GM19239 (cell line): ENCODE measurements at regions not wholly inside any gene's neighbourhood (a gene's known extent, or its start where the extent isn't known, plus 50 kb on each side); places are given as distances from the start of the nearest gene placed in this dataset.

ENCODE experiments used
- DNase-seq: peaks from one replicate; pipeline ENCODE4 v3.0.0; 2011; ENCODE audit warnings: low spot score; ENCODE audit not compliant: insufficient read length
- FAIRE-seq: peaks from 2 replicates; lab custom pipeline; 2011; peaks lifted over from hg19 to GRCh38; lab: Jason Lieb, UNC

DNA sequence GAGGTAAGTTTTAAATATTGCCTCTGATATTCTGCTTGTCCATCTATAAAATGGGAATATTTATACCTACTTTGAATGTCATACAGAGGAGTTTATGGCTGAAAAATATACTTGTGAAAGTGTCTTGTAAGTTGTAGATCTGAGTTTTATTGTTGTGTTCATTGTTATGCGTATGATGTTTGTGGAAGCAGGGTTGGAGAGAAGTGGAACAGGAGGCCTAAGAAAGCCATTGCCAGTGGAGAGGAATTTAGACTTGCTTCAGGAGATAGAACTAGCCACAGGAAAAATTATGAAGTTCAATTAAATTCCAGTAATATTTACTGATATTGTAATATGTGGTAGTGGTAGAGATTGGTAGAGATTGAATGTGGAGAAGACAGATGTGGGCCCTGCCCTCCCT, 491.9 kb upstream of the FANCL start:
- DNase-seq (no peak), FAIRE-seq (no peak)

DNA sequence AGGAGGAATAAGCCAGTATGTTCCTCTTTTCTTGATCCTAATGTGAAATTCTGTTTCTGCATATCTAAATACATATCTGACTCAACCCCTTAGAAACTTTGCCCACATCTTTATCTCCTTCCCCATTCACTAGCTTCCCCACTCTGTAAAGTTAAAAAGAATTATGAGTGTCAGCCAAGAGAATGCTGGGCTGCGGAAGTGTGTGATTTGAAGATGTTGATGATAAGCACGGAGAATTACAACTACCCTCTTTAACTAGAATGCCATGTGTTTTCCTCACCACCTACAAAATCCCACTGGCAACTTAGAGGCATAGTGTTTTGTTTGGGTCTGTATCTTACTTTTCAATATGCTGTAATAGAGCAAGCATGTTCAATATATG, 490.4 kb upstream of the FANCL start:
- FAIRE-seq (no peak), DNase-seq (no peak)

DNA sequence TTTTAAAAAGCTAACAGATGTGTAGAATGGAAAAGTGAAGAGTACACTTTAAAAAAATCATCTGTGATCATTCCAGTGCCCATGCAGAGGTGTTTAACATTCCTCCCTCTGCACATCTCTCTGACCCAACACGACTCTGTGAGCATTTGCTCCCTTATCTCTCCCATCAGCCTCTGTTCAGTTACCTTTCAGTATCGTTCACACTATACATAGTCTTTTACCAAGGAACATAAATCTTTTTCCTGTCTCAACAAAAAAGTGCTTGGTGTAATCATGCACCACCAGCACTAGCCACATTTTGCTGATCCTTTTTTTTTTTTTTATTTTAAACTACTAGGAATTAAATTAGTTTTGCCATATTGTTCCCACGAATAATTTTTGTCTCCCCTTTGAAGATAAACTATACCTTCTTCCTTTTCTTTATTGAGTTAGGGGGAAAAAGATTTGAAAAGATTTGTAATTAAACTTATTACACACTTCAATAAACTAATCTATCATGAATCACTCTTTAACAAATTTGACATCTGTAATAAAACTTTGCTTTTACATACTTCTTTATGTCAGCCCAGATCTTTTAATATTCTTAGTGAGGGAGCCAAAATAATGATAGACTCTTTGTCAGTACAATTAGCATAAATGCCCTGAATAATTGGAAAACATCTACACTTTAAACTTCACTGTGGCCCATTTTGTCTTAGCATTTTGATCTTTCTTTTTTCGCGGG, 489.8 kb upstream of the FANCL start:
- FAIRE-seq (no peak), DNase-seq (no peak)

DNA sequence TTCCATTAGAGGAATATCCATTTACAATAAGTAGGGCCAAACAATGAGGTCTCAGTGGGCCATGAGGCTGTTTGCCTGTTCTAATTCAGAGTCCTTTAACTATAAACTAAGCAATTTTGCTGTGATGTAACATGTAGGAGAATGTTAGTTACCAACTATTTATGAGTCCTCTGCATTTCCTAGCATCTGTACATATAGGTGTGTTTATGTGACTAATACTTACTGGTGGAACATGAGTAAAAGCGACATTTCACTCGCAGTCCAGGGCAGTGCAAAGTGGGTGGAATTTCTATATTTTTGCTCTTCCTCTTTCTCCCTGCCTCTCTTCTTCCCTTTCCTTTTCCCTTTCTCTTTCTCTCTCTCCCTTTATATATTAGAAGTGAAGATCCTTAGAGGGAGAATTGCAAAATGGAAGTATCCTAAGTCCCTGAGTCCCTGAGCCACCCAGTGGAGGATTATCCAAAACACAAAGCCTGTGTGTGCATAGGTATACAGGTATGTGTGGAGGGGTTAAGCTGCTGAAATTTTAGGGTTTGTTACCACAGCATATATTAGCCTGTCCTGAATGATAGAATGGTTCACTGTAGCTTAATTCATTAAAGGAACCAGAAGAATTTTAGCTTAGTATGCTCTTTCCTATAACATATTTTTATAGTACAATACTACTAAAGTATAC, 487.0 kb upstream of the FANCL start:
- no peak for DNase-seq
- FAIRE-seq, result no peak

DNA sequence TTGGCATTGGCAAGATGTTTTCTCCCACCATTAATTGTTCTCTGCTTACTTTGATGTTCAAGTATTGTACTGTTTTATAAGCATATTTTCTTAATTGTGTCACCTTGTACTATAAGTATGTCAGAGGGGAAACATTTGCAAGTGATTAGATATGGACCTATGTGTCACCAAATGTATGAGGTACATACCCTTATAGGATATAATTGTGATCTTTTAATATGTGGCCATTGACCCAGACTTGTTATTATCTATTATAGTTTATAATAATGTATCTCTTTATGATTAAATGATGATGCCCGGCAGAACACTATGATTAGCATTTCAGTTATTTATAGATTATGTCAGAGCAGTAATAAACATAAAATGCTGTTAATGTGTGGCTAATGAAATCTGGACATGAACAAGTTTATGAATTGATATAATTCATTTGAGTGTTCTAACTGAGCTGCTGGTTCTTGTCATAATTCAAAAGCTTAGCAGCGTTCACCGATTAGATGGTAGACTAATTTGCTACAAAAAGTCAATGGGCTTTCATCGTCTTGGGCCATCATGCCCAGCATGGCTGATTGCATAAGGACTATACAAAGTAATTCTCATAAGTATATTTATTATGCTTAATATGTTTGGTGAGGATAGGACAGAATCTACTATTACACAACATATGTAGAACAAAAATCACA, 480.9 kb upstream of the FANCL start:
- no peak for DNase-seq
- FAIRE-seq, result no peak

DNA sequence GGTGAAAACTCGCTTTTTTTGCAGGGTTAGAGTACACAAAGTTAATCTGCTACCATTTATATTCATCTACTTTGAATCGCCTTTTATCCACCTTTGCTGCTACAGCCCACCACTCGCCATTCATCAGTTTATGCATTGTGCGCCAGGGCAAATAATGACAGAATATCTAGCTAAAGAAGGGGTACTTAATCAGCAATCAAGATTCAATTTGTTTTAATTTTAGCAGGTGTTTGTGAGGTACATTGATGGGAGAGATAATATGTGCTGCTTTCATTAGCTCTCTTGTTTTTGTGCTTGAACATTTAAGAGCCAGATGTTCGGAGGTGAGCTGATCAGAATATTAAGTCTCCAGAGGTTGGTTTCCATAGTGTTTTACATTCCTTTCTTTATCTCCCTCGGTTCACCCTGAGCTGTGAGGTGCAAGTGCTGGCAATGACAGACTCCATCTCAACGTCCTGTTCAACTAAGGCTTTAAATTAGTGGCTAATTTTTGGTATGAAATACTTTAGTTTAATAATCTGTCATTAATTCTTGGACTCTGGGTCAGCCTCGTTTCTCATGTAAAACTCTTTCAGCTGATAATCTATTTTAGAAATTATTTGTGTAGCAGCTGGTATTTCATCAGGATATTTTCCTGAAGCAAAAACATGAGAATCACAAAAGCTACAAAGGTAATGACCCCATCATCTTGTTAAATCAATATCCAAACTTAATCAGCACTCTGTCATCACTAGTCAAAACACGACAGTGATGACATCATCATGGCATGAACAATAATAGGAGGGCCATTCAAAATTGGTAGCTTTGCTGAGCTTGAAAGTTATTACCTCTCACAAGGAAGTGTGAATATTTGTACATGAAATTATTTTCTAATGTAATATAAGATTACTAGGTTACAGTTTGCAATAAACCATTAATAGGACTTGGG, 479.9 kb upstream of the FANCL start:
- FAIRE-seq, result no peak

DNA sequence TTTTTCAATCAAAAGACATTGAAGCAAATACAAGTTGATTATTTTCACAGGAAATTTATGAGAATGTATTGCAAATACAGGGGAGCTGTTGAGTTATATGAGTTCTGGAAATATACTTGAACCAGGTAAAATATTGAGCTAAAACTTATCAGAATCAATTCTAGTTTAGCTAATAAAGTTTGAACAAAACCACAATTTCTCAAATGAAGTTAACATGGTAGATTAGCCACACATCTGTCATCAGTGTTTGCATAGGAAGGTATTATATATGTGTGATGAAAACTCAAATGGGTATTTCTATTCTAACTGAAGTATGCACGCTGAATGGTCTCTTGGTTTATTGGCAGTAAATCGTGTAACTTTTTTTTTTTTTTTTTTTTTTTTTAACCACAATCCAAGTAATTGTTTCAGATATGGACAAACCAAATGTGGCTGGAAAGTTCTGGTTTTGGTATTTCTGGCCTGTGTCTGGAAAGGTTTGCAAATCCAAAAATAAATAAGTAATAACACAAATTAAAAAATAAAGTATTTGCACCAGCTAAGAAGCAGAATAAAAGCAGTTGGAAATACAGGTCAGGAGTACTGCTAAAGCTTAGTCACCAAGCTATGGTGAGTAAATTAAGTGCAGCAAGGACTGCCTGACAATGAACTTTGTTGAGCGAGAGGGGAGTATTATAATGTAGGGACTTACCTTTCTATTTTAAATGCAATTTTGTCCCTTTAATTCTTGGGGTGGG, 479.1 kb upstream of the FANCL start:
- FAIRE-seq, result no peak

More for the DNA sequence above, 479.9 kb upstream of the FANCL start:
- DNase-seq, result no peak

DNA sequence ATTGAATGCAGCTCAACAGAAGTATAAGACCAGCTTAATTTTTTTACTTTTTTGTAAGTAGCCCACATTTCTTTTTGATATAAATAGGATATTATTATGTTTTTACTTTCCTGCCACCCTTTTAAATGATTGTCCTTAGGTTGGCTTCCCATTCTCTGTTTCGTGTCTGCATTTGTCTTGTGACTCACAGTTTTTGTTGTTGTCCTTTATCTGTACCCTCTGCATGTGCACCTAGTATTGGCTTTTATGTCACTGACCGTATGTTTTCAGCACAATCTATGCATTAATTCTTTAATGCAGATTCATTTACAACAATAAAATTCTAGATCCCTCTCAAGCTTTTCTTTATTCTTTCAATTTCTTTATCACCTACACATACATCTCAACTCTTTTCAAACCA, 474.2 kb upstream of the FANCL start:
- no peak for DNase-seq

More for the DNA sequence above, 479.1 kb upstream of the FANCL start:
- DNase-seq, result no peak

DNA sequence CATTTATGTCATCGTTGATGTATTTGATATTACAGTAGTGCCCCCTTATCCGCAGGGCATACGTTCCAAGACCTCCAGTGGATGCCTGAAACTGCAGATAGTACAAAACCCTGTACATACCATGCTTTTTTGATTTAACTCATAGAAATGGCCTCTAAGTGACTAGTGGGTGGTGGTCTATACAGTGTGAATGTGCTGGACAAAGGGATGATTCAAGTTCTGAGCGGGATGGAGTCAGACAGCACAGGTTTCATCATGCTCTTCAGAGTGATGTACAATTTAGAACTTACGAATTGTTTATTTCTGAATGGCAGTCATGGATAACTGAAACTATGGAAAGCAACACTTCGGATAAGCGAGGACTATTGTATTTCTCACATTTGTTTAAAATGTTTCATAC, 473.1 kb upstream of the FANCL start:
- no peak for DNase-seq
- no peak for FAIRE-seq

More for the DNA sequence above, 474.2 kb upstream of the FANCL start:
- no peak for FAIRE-seq

DNA sequence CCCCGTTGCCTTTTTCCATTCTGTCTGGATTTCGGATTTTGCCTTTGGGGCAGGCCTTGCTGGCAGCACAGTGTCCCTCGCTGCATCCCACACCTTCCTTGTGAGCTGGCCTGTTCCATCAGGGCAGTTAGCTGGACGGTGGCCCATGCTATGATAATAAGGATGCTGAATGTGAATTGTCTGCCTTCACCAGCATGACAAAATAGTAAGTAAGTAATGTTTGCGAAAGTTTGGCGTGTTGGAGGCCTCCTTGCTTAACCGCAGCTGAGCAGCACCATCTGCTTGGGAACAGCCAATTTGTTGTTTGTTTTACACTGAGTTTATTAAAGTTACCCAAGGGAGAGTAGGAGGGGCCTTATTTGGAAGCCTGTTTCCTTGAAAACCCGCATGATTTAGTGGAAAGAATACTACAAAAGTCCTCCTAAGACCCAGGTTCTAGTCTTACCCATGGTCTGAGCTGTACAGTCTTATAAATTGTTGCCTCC, 469.7 kb upstream of the FANCL start:
- DNase-seq (no peak), FAIRE-seq (no peak)

DNA sequence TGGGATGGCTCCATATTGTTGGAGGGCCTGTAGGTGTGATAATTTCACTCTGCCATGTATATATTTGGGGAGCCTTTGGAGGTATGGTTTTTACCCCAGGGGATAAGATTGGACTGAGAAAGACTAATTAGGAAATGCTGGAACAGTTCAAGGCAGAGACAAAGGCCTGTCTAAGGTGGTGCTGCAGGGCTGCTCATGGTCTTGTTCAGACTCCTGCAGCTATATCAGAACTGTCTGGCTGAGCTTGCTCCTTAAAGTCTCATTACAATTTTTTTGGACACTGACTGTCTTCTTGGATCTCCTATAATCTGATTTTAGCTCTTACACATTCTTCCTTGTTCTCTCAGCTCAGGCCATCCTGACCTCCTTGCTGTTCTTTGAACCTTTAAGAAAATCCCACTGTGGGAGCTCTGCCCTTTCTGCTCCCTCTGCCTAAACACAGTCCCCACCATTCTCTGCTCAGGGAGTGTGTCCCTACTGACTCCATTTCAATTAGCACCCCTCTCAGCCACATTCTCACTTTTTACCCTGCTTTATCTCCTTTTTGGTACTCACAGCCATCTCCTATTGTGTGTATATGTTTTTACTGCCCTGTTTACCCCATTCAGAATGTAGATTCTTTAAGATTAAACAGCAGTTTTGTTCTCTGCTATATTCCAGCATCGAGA, 468.7 kb upstream of the FANCL start:
- FAIRE-seq (no peak), DNase-seq (no peak)

DNA sequence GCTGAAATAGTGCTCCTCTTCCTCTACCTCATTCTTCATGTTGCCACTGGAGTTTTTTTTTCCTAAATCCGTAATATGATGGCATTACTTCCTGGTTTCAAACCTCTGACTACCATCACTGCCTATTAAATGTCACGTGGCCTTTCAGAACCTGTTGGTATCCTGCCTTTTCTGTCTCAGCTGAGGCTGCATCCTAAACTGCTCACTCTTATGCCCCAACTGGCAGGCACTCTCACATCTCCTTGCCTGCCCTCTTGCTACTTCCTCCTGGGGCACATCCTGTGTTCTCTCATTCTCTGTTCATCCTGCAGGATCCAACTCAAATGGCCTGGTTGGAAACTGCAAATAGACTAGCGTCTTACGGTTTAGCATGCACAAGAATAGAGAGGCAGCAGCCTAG, 468.1 kb upstream of the FANCL start:
- FAIRE-seq, result no peak
- no peak for DNase-seq

DNA sequence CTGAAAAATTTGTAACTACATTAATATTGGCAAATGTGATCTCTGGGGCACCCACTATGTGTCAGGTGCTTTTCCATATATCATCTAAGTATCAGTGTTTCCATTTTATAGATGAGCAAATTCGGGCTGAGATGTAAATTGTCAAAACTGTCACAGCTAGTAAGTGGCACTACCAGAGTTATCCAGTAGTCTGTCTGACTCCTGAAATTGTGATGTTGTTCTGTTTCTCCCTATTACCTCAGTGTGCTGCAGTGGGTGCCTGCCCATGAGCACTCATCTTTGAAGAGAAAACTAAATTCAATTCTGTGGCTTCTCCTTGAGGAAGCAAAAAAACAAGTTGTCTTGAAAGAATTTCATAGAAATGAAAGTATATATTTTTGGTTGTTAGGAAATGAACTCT, 467.4 kb upstream of the FANCL start:
- DNase-seq (no peak), FAIRE-seq (no peak)

DNA sequence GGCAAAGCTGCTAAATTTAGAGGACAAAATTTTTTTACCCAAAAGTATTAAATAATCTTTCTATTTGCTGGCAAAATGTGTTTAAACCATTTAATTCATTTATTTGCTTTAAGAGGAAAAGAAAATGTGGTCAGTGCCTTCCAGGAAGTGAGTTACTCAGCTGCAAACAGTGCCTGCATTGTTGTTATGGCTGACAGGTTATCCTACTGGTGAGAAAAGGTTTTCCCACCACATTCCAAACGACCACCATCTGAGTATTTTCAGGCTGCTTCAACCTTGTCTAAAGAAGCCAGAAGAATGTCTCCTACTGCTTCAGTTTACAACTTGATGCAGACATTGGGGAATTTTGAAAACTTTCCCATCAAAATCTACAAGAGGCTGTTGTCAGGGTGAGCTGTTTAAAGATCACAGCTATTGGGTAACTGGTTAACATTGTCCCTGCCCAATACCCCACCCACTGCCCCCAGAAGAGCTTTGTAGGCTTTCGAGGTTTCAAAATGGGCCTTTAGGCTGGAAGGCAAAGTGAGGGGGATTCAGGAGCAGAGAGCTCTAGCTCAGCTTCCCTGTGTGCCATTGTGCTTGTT, 461.3 kb upstream of the FANCL start:
- DNase-seq (no peak), FAIRE-seq (no peak)

DNA sequence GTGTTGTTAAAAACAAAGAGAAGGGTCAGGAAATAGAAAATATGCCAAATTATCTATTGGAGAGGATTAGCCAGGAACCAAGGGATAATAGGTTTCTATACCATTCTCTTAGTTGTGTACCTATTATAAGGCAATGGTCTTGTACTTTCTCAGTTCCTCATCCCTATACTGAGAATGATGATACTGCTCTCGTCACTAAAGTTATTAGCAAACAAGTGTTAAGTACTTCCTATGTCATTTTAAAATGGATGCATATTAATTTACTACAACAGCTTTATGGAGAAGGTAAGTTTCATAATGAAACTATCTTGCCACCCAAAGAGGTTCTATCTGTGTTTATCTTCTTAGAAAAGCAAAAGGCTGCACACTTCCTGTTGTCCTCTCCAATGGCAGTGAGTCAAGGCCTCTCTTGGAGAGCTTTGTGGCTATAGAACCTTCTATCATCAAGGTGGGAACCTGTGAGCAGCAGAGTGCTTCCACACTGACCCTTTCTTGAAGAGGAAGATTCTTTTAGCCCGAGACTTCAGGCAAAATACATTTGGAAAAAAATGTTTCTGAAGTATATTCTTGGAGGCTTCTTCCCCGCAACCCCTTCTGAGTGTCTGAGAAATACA, 460.7 kb upstream of the FANCL start:
- no peak for DNase-seq
- no peak for FAIRE-seq

DNA sequence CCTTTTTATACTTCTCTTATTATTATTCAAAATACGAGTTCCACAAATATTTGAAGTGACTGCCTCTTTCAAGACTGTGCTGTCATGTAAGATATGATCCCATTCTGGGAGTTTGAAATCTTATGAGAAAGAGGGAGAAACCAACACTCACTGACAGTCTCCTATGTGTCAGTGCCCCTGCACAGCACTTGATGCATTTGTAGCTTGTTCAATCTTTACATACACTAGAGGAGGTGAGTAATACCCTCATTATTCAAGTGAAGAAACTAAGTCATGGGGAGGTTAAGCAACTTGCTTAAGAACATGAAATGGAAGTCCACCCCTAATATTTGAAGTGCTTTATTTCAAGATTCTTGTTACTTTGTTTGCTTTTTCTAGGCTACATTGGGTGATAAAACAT, 459.5 kb upstream of the FANCL start:
- no peak for FAIRE-seq
- no peak for DNase-seq

DNA sequence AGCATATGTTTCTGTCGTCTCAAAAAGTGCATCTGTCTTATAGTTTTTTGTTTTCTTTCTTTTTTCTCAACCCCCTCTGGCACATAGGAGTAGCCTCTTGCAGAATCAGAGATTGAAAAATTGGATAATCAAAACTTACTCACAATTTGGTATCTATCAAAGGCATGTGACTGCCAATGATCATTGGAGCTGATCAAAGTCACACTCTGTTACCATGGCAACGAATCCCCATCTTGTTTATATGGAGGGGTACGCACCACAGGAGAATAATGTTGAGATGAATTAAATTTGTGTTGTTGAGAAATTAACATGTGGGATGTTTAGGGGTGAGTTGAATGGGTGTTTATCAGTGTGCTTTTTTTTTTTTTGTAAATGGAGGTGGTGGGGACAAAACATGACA, 458.3 kb upstream of the FANCL start:
- FAIRE-seq (no peak), DNase-seq (no peak)

DNA sequence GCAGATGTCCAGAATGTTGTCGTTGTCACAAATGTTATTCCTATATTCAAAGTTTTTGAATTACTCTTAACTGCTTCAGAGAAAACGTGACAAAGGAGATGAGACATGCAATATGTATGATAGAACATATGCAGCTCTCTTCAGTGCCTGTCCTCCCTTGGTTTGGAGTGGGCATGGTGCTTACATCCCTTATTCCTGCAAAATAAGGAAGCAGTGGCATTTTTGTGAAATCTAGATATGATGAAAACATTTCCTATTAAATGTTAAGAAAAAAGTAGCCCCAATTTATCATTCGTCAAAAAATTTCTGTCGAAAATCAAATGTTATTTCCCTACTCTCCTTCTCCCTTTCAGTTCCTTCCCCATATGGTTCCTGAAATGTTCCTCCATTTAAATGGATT, 457.5 kb upstream of the FANCL start:
- FAIRE-seq, result no peak
- DNase-seq, result no peak
